Right atrium auricular region (tissue), 2 donors: ENCODE measurements at regions not wholly inside any gene's neighbourhood (a gene's known extent, or its start where the extent isn't known, plus 50 kb on each side); places are given as distances from the start of the nearest gene placed in this dataset.
A peak's percentile ranks its signal among the peaks of the same experiment; 100 is the strongest.

Experiments used
- DNase-seq: peaks from one replicate; pipeline ENCODE4 v3.0.0-alpha.2; 2019; ENCODE audit warnings: low spot score
- H3K27ac ChIP-seq, 2 donors: fragments of 200-600 bp; sonication (generic); 1 replicate in 1 of 2; 2 replicates in 1 of 2; pipeline ENCODE4 v1.5.1; 2016 to 2019
- H3K27me3 ChIP-seq, 2 donors: fragments of 200-600 bp; sonication (generic); one replicate each; pipeline versions ENCODE4 v1.5.1 to v1.6.0; 2017 to 2019
- H3K36me3 ChIP-seq: fragments of 200-600 bp; sonication (generic); one replicate; pipeline ENCODE4 v1.5.1; 2016
- H3K4me1 ChIP-seq, 2 donors: fragments of 200-600 bp; sonication (generic); one replicate each; pipeline versions ENCODE4 v1.5.1 to v1.6.0; 2017 to 2019
- H3K4me3 ChIP-seq, 2 donors: fragments of 200-600 bp; sonication (generic); 1 replicate in 1 of 2; 2 replicates in 1 of 2; pipeline ENCODE4 v1.5.1; 2017 to 2019; ENCODE audit warnings: mild to moderate bottlenecking in 1 of 2, moderate library complexity in 1 of 2
- H3K9me3 ChIP-seq, 2 donors: fragments of 200-600 bp; sonication (generic); one replicate each; pipeline ENCODE4 v1.5.1; 2019
- TF ChIP-seq, protein P1 (sequence below), 2 donors: fragments of 200-600 bp; sonication (generic); IDR thresholded peaks; one replicate each; pipeline ENCODE4 v1.5.1; 2019; ENCODE audit warnings: antibody characterized with exemption in 2 of 2

DNA sequence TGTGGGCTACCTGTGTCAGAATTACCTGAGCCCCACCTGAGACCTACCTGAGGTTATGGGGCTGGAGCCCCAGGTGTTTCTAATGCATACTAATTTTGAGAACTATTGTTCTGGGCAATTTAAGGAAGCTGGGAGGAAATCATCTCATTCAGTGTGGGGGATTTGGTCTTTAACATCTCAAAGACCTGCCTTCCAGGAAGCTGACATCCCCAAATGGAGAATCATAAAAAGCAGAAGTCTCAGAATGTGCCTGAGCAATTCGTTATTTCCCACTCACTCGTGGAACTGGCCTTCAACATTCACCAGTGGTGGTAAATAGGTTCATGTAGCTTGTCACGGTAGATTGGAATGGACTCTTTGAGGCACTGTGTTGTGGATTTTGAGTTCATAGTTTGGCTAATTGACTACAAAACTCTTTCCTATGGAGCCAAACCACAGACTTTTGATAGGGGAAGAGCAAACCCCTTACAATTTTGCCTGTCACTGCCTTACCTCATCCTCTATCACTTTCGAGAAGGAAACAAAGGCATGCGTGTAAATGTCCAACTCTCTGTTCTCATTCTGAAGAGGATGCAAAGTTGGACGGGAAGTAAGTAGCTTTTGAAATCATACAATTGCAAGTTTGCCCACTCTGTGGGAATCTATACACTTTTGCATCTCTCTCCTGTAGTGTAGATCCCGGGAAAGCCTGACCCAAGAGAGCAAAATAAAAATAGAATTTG, 521.0 kb upstream of the MDFIC2 start:
- Histone ChIP-seq H3K9me3 (no peaks in the 10 kb centered on the region), H3K4me3 (no peak overlapping the region), H3K36me3 (no peaks in the 10 kb centered on the region), H3K27ac (peak overlapping the region; percentile 74 to 84), H3K4me1 (peaks cover 0 to 21% of the 10 kb centered on the region in 2 donors), H3K27me3 (no peaks in the 10 kb centered on the region)
- no peak for DNase-seq
- TF ChIP-seq, protein P1, sequence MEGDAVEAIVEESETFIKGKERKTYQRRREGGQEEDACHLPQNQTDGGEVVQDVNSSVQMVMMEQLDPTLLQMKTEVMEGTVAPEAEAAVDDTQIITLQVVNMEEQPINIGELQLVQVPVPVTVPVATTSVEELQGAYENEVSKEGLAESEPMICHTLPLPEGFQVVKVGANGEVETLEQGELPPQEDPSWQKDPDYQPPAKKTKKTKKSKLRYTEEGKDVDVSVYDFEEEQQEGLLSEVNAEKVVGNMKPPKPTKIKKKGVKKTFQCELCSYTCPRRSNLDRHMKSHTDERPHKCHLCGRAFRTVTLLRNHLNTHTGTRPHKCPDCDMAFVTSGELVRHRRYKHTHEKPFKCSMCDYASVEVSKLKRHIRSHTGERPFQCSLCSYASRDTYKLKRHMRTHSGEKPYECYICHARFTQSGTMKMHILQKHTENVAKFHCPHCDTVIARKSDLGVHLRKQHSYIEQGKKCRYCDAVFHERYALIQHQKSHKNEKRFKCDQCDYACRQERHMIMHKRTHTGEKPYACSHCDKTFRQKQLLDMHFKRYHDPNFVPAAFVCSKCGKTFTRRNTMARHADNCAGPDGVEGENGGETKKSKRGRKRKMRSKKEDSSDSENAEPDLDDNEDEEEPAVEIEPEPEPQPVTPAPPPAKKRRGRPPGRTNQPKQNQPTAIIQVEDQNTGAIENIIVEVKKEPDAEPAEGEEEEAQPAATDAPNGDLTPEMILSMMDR (IDR thresholded peaks at IDR 0.05), result no peak

DNA sequence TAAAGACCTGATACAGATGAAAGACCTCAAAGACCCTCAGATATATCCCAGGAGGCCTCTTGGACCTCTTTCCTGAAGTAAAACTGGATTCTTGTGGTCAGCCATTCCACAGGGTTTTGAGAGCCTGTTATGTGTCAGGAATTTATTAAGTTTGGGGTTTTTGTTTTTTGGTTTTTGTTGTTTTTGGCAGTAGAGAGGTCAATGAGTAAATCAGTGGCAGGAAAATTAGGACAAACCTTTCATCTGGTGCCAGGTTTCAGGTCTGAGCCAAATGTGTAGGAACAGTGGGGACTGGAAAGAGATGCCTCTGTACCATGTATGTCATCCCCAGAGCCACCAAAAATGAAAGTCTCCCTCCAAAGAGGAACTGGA, 520.4 kb upstream of the MDFIC2 start:
- Histone ChIP-seq H3K27ac (peak overlapping the region; percentile 74 to 84), H3K9me3 (no peaks in the 10 kb centered on the region), H3K27me3 (no peaks in the 10 kb centered on the region), H3K36me3 (no peaks in the 10 kb centered on the region), H3K4me3 (no peak overlapping the region), H3K4me1 (peaks cover 0 to 21% of the 10 kb centered on the region in 2 donors)
- TF ChIP-seq, protein P1 (IDR thresholded peaks at IDR 0.05), result no peak
- DNase-seq, result no peak

DNA sequence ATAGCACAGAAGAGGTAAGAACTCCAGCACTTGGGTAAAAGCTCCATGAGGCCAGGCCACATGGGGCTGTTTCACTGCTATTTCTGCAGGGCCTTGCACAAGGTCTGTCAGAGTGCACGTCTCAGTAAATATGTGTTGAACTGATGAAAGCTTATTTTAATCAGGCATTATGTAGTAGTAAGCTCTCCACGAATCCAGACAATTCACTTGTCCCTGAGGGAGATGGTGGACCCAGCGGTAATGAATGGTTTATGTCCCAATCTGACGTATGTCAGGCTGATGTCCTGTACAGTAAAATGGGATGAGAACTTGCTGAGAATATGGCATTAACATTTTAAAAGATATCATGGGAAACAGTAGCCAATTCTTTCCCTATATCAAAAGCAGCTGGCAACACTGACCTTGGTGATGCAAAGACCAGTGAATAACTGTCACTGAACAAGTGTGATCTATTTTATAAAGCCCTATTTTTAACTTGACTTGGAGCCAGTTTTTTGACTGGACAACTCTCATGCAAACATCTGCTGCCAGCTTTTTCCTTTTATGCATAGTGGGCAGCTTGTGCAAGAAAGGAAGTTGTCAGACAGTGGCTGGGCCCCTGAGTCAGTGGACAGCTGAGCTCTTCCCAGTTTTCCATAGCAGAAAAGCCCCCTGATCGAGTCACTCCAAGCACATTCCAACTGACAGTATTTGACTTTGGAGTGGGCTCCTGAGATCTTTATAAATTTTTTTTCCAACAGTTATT, 519.8 kb upstream of the MDFIC2 start:
- Histone ChIP-seq H3K27me3 (no peaks in the 10 kb centered on the region), H3K4me3 (no peak overlapping the region), H3K9me3 (no peaks in the 10 kb centered on the region), H3K27ac (peak overlapping the region; percentile 74 to 84), H3K36me3 (no peaks in the 10 kb centered on the region), H3K4me1 (peaks cover 0 to 21% of the 10 kb centered on the region in 2 donors)
- TF ChIP-seq, protein P1 (IDR thresholded peaks at IDR 0.05), result no peak
- no peak for DNase-seq

DNA sequence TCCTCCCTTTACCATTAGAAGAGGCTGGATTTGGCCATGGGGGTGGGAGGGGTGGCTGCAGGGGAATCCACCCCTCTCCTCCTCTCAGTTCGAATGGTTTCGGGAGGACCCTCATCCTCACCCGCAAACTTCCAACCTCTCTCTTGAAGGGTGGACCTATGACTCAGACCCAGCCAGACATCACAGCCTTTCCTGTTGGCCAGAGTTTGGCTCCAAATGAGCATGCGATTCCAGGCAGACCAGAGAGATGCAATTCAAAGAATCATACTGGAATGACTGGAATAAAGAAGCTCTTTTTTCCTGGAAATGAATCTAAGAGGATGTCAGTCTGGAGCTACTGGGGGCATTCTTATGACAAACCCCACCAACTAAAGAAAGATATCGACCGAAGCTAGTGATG, 516.7 kb upstream of the MDFIC2 start:
- no peaks in the 10 kb centered on the region for H3K36me3 ChIP-seq
- TF ChIP-seq, protein P1 (IDR thresholded peaks at IDR 0.05), result no peak
- peaks cover 0 to 21% of the 10 kb centered on the region in 2 donors for H3K4me1 ChIP-seq
- DNase-seq, result no peak
- H3K27ac ChIP-seq, result no peak overlapping the region
- H3K4me3 ChIP-seq, result no peak overlapping the region
- no peaks in the 10 kb centered on the region for H3K27me3 ChIP-seq
- H3K9me3 ChIP-seq, result no peaks in the 10 kb centered on the region

DNA sequence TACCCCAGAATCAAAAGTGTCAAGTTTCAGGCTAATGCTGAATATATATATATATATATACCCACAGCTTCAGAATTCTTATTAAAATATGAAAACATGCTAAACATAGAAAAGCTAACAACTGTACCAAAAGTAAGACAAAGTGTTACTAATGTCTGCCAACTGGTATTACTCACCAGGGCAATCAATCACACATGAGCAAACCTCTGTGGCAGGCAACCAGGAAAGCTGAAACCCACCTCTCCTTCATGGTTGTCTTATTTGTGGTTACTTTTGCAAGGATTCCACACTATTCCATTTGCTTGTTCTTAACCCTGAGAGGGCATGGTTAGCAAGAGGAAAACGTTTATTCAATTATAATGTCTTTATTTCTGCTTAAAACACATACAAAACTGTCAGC, 512.3 kb upstream of the MDFIC2 start:
- H3K9me3 ChIP-seq, result no peaks in the 10 kb centered on the region
- TF ChIP-seq, protein P1 (IDR thresholded peaks at IDR 0.05), result no peak
- H3K27ac ChIP-seq, result no peak overlapping the region
- no peak for DNase-seq
- H3K36me3 ChIP-seq, result no peaks in the 10 kb centered on the region
- H3K4me1 ChIP-seq, result no peaks in the 10 kb centered on the region
- H3K4me3 ChIP-seq, result no peak overlapping the region
- H3K27me3 ChIP-seq, result no peaks in the 10 kb centered on the region
